ENCODE measurements at regions not wholly inside any gene's neighbourhood (a gene's known extent, or its start where the extent isn't known, plus 50 kb on each side); places are given as distances from the start of the nearest gene placed in this dataset.

DNA sequence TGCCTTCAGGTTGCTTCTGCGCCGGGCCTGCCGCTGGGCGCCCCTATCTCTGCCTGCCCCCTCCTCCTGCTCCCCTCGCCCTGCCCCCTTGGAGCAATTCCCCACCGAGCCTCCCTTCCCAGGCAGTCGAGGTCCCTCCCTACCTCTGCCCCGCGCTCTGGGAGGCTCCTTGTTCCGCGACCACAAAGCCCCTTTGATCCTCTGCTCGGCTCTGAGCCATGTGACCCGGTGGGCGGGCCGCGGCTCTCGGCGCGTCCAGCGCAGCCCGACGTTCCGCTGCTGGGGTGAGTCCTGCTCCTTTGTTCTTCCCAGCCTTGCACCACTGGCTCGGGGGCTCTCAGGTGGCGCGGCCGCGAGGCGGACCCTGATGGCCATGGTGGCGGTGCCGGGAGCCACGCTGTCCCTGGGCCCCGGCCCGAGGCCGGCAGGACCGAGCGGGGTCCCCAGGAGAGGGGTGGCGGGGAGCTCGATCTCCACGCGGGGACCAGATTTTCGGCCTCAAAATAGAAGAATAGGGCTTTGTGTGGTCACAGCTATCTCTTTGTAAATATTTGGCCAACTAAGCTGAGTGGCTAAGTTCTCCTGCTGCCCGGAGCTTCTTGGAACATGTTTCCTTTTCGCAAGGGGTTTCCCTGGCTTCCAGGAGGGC is 310.6 kb downstream of the SEC14L1 start (continued):
- no peak for TF ChIP-seq ZBTB40 (IDR thresholded peaks at IDR 0.05)
- TF ChIP-seq ZBTB40 (CRISPR knock-in tag; IDR thresholded peaks at IDR 0.05): peak; percentile 54
- TF ChIP-seq ZNF350 (CRISPR knock-in tag; IDR thresholded peaks at IDR 0.05; ENCODE audit: borderline replicate concordance, low read depth): peak; percentile 89
- peak; percentile 25; the same call in 1 of the 2 replicates for TF ChIP-seq ZNF652 (CRISPR knock-in tag; IDR thresholded peaks at IDR 0.05; ENCODE audit: borderline replicate concordance, low read depth)
- no peak for TF ChIP-seq JARID2 (CRISPR knock-in tag; IDR thresholded peaks at IDR 0.05; ENCODE audit: insufficient replicate concordance)
- no peak for TF ChIP-seq ZBTB39 (CRISPR knock-in tag; IDR thresholded peaks at IDR 0.05)
- no peak for TF ChIP-seq NPAS2 (CRISPR knock-in tag; IDR thresholded peaks at IDR 0.05; ENCODE audit: borderline replicate concordance)
- no peak for TF ChIP-seq SRSF1 (optimal IDR thresholded peaks at IDR 0.05; ENCODE audit: low read depth, low read length)
- 0 out of 2 replicates have a peak, but pooled peaks have one; percentile 35 for TF ChIP-seq RELA (CRISPR knock-in tag; IDR thresholded peaks at IDR 0.05)
- TF ChIP-seq, protein P1, sequence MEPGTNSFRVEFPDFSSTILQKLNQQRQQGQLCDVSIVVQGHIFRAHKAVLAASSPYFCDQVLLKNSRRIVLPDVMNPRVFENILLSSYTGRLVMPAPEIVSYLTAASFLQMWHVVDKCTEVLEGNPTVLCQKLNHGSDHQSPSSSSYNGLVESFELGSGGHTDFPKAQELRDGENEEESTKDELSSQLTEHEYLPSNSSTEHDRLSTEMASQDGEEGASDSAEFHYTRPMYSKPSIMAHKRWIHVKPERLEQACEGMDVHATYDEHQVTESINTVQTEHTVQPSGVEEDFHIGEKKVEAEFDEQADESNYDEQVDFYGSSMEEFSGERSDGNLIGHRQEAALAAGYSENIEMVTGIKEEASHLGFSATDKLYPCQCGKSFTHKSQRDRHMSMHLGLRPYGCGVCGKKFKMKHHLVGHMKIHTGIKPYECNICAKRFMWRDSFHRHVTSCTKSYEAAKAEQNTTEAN (CRISPR knock-in tag; conservative IDR thresholded peaks at IDR 0.05): peak; percentile 88
- peak; percentile 92 for TF ChIP-seq POLR2G (IDR thresholded peaks at IDR 0.05; ENCODE audit: low read depth, low read length)
- TF ChIP-seq PAXIP1 (CRISPR knock-in tag; conservative IDR thresholded peaks at IDR 0.05): peak; percentile 88
- peak; percentile 54; the same call in 1 of the 2 replicates for TF ChIP-seq ZNF205 (CRISPR knock-in tag; IDR thresholded peaks at IDR 0.05)

Measured in HepG2 (cell line).